ENCODE measurements at regions not wholly inside any gene's neighbourhood (a gene's known extent, or its start where the extent isn't known, plus 50 kb on each side); places are given as distances from the start of the nearest gene placed in this dataset.

DNA sequence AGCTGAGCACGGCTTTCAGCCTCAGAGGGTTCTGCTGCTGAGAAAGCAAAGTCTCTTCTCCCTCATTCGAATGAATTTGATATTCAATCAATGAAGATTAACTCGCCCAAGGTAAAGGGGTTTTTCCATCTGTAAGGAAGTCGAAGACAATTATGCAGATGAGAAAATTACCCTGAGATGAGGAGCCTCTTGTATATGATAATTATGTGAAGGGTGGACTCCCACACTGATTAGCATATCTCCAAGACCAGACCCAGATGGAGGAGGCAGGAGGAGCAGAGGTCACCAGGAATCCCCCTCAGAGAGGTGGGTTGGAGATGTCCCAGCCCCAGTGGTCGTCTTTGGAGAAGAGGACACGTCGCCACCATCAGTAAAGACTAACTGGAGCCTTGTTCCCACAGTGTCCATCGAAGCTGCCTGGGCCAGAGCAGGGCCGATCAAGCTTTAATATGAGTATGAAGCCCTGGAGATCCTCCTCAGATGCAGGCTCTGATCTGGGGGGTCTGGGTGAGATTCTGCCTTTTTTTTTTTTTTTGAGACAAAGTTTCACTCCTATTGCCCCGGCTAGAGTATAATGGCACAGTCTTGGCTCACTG is 61.5 kb upstream of the LHX1 start:
- H3K4me1 ChIP-seq: no peaks in the 10 kb centered on the region
- no peak overlapping the region for H3K27ac ChIP-seq
- no peaks in the 10 kb centered on the region for H3K9me3 ChIP-seq
- H3K4me3 ChIP-seq: no peak overlapping the region
- H3K36me3 ChIP-seq: no peaks in the 10 kb centered on the region
- no peak for TF ChIP-seq POLR2A (IDR thresholded peaks at IDR 0.05)
- TF ChIP-seq, protein P1, sequence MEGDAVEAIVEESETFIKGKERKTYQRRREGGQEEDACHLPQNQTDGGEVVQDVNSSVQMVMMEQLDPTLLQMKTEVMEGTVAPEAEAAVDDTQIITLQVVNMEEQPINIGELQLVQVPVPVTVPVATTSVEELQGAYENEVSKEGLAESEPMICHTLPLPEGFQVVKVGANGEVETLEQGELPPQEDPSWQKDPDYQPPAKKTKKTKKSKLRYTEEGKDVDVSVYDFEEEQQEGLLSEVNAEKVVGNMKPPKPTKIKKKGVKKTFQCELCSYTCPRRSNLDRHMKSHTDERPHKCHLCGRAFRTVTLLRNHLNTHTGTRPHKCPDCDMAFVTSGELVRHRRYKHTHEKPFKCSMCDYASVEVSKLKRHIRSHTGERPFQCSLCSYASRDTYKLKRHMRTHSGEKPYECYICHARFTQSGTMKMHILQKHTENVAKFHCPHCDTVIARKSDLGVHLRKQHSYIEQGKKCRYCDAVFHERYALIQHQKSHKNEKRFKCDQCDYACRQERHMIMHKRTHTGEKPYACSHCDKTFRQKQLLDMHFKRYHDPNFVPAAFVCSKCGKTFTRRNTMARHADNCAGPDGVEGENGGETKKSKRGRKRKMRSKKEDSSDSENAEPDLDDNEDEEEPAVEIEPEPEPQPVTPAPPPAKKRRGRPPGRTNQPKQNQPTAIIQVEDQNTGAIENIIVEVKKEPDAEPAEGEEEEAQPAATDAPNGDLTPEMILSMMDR (IDR thresholded peaks at IDR 0.05): no peak
- no peaks in the 10 kb centered on the region for H3K27me3 ChIP-seq
- DNase-seq: no peak

- Histone ChIP-seq H3K9me3 (peaks cover 0 to 4% (median 0%) of the 10 kb centered on the region in 4 donors), H3K36me3 (no peaks in the 10 kb centered on the region), H3K27me3 (no peaks in the 10 kb centered on the region), H3K27ac (no peak overlapping the region), H3K4me1 (no peaks in the 10 kb centered on the region), H3K4me3 (no peak overlapping the region)
- TF ChIP-seq POLR2A (IDR thresholded peaks at IDR 0.05): no peak
- TF ChIP-seq, protein P1 (IDR thresholded peaks at IDR 0.05): no peak
- DNase-seq: no peak
These were observed 60.3 kb upstream of the LHX1 start for GRCh38 chr17:36876966-36877365.

- no peak overlapping the region for H3K4me3 ChIP-seq
- no peak for DNase-seq
- peaks cover 0 to 4% (median 0%) of the 10 kb centered on the region in 4 donors for H3K9me3 ChIP-seq
- H3K27me3 ChIP-seq: no peaks in the 10 kb centered on the region
- H3K4me1 ChIP-seq: no peaks in the 10 kb centered on the region
- no peaks in the 10 kb centered on the region for H3K36me3 ChIP-seq
- TF ChIP-seq, protein P1 (IDR thresholded peaks at IDR 0.05): no peak
- TF ChIP-seq POLR2A (IDR thresholded peaks at IDR 0.05): no peak
- H3K27ac ChIP-seq: no peak overlapping the region
These were observed 59.5 kb upstream of the LHX1 start for GRCh38 chr17:36877771-36878170.

- no peaks in the 10 kb centered on the region for H3K36me3 ChIP-seq
- TF ChIP-seq, protein P1 (IDR thresholded peaks at IDR 0.05): no peak
- TF ChIP-seq POLR2A (IDR thresholded peaks at IDR 0.05): no peak
- H3K27me3 ChIP-seq: no peaks in the 10 kb centered on the region
- no peak for DNase-seq
- H3K27ac ChIP-seq: no peak overlapping the region
- H3K4me1 ChIP-seq: no peaks in the 10 kb centered on the region
- H3K9me3 ChIP-seq: peaks cover 0 to 4% (median 0%) of the 10 kb centered on the region in 4 donors
- no peak overlapping the region for H3K4me3 ChIP-seq
These were observed 59.1 kb upstream of the LHX1 start for GRCh38 chr17:36878216-36878615.

DNA sequence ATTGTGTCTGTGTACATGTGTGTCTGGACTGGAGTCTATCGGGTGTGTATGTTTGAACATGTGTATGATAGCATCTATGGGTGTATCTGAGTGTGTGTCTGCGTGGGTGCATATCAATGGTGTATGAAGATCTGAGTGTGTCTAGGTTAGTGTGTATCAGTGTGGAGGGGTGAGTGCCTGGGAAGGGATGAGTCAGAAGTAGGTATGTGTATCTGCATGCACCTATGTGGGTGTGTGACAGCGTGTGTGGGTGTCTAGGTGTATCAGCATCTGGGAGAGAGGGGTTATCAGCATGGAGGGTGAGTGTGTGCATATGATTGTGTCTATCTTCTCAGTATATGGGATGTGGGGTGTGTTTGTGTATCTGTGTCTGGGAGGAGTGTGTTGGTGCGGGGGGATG is 58.2 kb upstream of the LHX1 start:
- Histone ChIP-seq H3K27me3 (no peaks in the 10 kb centered on the region), H3K4me1 (no peaks in the 10 kb centered on the region), H3K27ac (no peak overlapping the region), H3K4me3 (no peak overlapping the region), H3K9me3 (peaks cover 0 to 4% (median 0%) of the 10 kb centered on the region in 4 donors), H3K36me3 (no peaks in the 10 kb centered on the region)
- DNase-seq: no peak
- TF ChIP-seq POLR2A (IDR thresholded peaks at IDR 0.05): no peak
- TF ChIP-seq, protein P1 (IDR thresholded peaks at IDR 0.05): no peak

Measured in Peyer's patch (tissue), 4 donors.